Gastrocnemius medialis (tissue), 4 donors: ENCODE measurements at regions not wholly inside any gene's neighbourhood (a gene's known extent, or its start where the extent isn't known, plus 50 kb on each side); places are given as distances from the start of the nearest gene placed in this dataset.

ENCODE experiments used
- ATAC-seq, 2 donors: fragments of 150-250 bp; one replicate each; pipeline ENCODE4 v1.9.1; 2016
- DNase-seq, 2 donors: peaks; one replicate each; pipeline ENCODE4 v3.0.0-alpha.2; 2019
- H3K27ac ChIP-seq, 4 donors: fragments of 200-600 bp; sonication (generic); 1 replicate in 1 of 4; 2 replicates in 3 of 4; pipeline ENCODE4 v1.5.1; 2016 to 2018; ENCODE audit warnings: mild to moderate bottlenecking in 2 of 4, moderate library complexity in 1 of 4
- H3K27me3 ChIP-seq, 3 donors: fragments of 200-600 bp; sonication (generic) in 2 of 3; 1 replicate in 1 of 3; 2 replicates in 2 of 3; pipeline versions ENCODE4 v1.5.1 to v1.6.0; 2016 to 2019; ENCODE audit warnings: mild to moderate bottlenecking in 1 of 3, moderate library complexity in 1 of 3
- H3K36me3 ChIP-seq, 2 donors: fragments of 200-600 bp; sonication (generic) in 1 of 2; one replicate each; pipeline ENCODE4 v1.5.1; 2017 to 2018
- H3K4me1 ChIP-seq, 2 donors: fragments of 200-600 bp; sonication (generic) in 1 of 2; one replicate each; pipeline ENCODE4 v1.5.1; 2016 to 2017; ENCODE audit warnings: mild to moderate bottlenecking in 2 of 2
- H3K4me3 ChIP-seq, 4 donors: fragments of 200-600 bp; sonication (generic) in 3 of 4; 1 replicate in 1 of 4; 2 replicates in 3 of 4; pipeline ENCODE4 v1.5.1; 2016 to 2019; ENCODE audit warnings: mild to moderate bottlenecking in 2 of 4
- H3K9me3 ChIP-seq, 3 donors: fragments of 200-600 bp; sonication (generic) in 2 of 3; 1 replicate in 1 of 3; 2 replicates in 2 of 3; pipeline ENCODE4 v1.5.1; 2016 to 2019
- POLR2A ChIP-seq, 2 donors: fragments of 450-650 bp; IDR thresholded peaks; one replicate each; pipeline ENCODE4 v1.6.1; 2017; ENCODE audit warnings: antibody characterized with exemption in 2 of 2, mild to moderate bottlenecking in 2 of 2, moderate library complexity in 2 of 2
- in situ Hi-C, 4 donors: fragments of 200-750 bp; cut with MboI; loops; one replicate each; pipeline versions ENCODE4 v1.15.0 to v1.8.0; 2017; ENCODE audit warnings: low sequenced_read_pairs in 4 of 4
- intact Hi-C: fragments of 100-400 bp; cut with DNase I; formaldehyde crosslinking; loops from one replicate; pipeline ENCODE4 v1.15.1; 2023; ENCODE audit warnings: low total_unique reads
- TF ChIP-seq, protein P1 (sequence below), 5 experiments: fragments of 450-650 bp in 3 of 5; fragments of 200-600 bp in 2 of 5; sonication (generic) in 2 of 5; IDR thresholded peaks in 4 of 5; conservative IDR thresholded peaks in 1 of 5; 1 replicate in 4 of 5; 2 replicates in 1 of 5; pipeline ENCODE4 v1.5.1; 2016 to 2019; ENCODE audit warnings: antibody characterized with exemption in 5 of 5, mild to moderate bottlenecking in 3 of 5, moderate library complexity in 3 of 5

DNA sequence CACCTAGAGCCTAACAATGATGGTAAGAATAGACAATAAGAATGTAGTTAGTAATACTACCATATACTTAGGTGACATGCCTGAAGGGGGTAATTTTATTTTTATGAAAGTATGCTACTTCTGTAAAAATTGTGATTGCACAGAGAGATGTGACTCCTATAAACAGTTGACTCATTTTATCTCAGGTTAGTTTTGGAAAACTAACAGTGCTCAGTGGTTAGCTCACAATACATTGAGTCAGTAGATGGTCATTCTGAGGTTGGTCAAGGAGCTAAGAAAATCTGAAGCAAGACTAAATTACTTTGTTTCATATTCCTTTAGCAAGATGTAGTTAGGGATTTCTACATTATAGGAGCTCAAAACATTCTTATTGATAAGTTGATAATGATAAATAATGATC, 271.0 kb downstream of the EDEM1 start:
- no peak overlapping the region for H3K4me3 ChIP-seq
- H3K9me3 ChIP-seq = no peaks in the 10 kb centered on the region
- DNase-seq = no peak
- no peaks in the 10 kb centered on the region for H3K27me3 ChIP-seq
- TF ChIP-seq, protein P1, sequence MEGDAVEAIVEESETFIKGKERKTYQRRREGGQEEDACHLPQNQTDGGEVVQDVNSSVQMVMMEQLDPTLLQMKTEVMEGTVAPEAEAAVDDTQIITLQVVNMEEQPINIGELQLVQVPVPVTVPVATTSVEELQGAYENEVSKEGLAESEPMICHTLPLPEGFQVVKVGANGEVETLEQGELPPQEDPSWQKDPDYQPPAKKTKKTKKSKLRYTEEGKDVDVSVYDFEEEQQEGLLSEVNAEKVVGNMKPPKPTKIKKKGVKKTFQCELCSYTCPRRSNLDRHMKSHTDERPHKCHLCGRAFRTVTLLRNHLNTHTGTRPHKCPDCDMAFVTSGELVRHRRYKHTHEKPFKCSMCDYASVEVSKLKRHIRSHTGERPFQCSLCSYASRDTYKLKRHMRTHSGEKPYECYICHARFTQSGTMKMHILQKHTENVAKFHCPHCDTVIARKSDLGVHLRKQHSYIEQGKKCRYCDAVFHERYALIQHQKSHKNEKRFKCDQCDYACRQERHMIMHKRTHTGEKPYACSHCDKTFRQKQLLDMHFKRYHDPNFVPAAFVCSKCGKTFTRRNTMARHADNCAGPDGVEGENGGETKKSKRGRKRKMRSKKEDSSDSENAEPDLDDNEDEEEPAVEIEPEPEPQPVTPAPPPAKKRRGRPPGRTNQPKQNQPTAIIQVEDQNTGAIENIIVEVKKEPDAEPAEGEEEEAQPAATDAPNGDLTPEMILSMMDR (IDR thresholded peaks at IDR 0.05 in 4 of 5, conservative IDR thresholded peaks at IDR 0.05 in 1 of 5) = no peak
- TF ChIP-seq POLR2A (IDR thresholded peaks at IDR 0.05) = no peak
- H3K27ac ChIP-seq = no peak overlapping the region
- in situ Hi-C loops = no loop called here
- no peaks in the 10 kb centered on the region for H3K36me3 ChIP-seq
- no peaks in the 10 kb centered on the region for H3K4me1 ChIP-seq
- intact Hi-C loops = no loop called here
- ATAC-seq = no peak

DNA sequence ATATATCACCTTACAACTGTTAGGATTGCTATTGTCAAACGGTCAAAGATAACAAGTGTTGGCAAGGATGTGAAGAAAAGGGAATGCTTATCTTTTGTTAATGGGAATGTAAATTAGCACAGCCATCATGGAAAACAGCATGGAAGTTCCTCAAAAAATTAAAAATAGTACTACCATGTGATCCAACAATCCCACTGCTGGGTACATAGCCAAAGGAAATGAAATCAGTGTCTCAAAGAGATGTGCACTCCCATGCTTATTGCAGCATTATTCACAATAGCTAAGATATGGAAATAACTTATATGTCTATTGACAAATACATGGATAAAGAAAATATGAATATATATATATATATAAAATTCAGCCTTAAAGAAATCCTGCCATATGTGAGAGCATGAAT, 274.6 kb downstream of the EDEM1 start:
- H3K4me1 ChIP-seq = no peaks in the 10 kb centered on the region
- H3K27ac ChIP-seq = no peak overlapping the region
- H3K9me3 ChIP-seq = no peaks in the 10 kb centered on the region
- H3K4me3 ChIP-seq = no peak overlapping the region
- no peaks in the 10 kb centered on the region for H3K36me3 ChIP-seq
- TF ChIP-seq, protein P1 (IDR thresholded peaks at IDR 0.05 in 4 of 5, conservative IDR thresholded peaks at IDR 0.05 in 1 of 5) = no peak
- no peak for TF ChIP-seq POLR2A (IDR thresholded peaks at IDR 0.05)
- DNase-seq = no peak
- H3K27me3 ChIP-seq = no peaks in the 10 kb centered on the region
- intact Hi-C loops = no loop called here
- no peak for ATAC-seq
- in situ Hi-C loops = no loop called here

DNA sequence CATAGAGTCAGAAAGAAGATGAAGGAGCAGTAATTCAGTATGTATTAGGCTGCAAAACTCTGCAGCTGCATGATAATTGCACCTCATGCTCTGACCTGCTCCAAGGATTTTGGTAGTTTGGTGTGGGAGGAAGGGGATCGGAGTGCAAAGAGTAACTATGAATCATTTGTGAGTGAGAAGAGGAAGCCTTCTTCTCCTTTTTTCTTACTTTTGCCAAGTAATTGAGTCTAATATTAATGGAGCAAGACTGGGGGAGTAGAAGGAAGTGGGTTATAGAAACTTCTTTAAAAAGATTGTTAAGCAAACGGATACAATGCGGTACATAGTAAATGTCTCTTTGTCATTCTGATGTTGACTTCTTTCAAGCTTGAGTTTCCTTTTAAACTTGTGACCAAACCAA, 276.5 kb downstream of the EDEM1 start:
- ATAC-seq (no peak), DNase-seq (no peak)
- intact Hi-C loops = no loop called here
- H3K27ac ChIP-seq = no peak overlapping the region
- H3K36me3 ChIP-seq = no peaks in the 10 kb centered on the region
- no peaks in the 10 kb centered on the region for H3K4me1 ChIP-seq
- H3K27me3 ChIP-seq = no peaks in the 10 kb centered on the region
- H3K4me3 ChIP-seq = no peak overlapping the region
- in situ Hi-C loops = no loop called here
- H3K9me3 ChIP-seq = no peaks in the 10 kb centered on the region
- TF ChIP-seq POLR2A (IDR thresholded peaks at IDR 0.05) = no peak
- TF ChIP-seq, protein P1 (IDR thresholded peaks at IDR 0.05 in 4 of 5, conservative IDR thresholded peaks at IDR 0.05 in 1 of 5) = no peak

DNA sequence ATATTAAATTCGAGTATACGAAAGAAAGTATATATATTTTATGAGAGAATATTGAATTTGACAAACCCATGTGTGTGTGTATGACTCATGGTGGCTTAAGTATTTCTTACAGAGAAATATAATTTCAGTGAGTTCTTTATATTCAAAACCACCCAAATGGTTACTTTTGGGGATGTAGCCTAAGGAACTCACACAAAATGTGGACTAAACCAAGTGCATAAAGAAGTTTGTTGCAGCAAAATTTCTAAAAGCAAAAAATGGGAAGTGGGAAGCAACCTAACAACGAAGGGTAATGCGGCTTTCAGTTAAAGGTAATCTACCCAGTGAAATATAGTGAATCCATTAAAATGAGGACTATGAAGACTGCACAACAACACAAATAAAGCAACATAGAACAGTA, 277.1 kb downstream of the EDEM1 start:
- intact Hi-C loops (no loop called here), in situ Hi-C loops (no loop called here)
- H3K27ac ChIP-seq = no peak overlapping the region
- ATAC-seq = no peak
- H3K27me3 ChIP-seq = no peaks in the 10 kb centered on the region
- DNase-seq = no peak
- no peaks in the 10 kb centered on the region for H3K36me3 ChIP-seq
- H3K9me3 ChIP-seq = no peaks in the 10 kb centered on the region
- no peak overlapping the region for H3K4me3 ChIP-seq
- H3K4me1 ChIP-seq = no peaks in the 10 kb centered on the region
- TF ChIP-seq, protein P1 (IDR thresholded peaks at IDR 0.05 in 4 of 5, conservative IDR thresholded peaks at IDR 0.05 in 1 of 5) = no peak
- TF ChIP-seq POLR2A (IDR thresholded peaks at IDR 0.05) = no peak

DNA sequence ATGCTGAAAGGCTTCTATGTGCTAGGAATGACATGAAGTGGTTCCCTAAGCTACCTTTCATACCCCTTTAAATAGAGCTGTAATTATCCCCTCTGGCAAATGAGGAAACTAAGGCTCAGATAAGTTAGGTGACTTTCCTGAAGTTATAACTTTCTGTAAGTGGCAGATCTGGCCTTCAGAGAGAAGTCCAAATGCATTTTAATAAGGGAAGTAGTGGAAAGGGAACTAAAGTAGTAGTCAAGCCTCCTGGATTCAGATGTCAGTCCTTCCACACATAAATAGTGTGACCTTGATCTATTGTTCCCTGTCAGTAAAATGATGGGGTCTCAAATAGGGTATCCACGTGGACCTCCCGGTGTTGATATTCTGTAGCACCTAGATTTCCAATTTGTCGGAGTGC, 277.7 kb downstream of the EDEM1 start:
- Histone ChIP-seq H3K27ac (no peak overlapping the region), H3K9me3 (no peaks in the 10 kb centered on the region), H3K36me3 (no peaks in the 10 kb centered on the region), H3K27me3 (no peaks in the 10 kb centered on the region), H3K4me1 (no peaks in the 10 kb centered on the region), H3K4me3 (no peak overlapping the region)
- TF ChIP-seq, protein P1 (IDR thresholded peaks at IDR 0.05 in 4 of 5, conservative IDR thresholded peaks at IDR 0.05 in 1 of 5) = no peak
- TF ChIP-seq POLR2A (IDR thresholded peaks at IDR 0.05) = no peak
- in situ Hi-C loops = no loop called here
- intact Hi-C loops = no loop called here
- ATAC-seq = no peak
- no peak for DNase-seq
